ENCODE measurements at regions not wholly inside any gene's neighbourhood (a gene's known extent, or its start where the extent isn't known, plus 50 kb on each side); places are given as distances from the start of the nearest gene placed in this dataset.

GRCh38 chr3:18745472-18745871, 320.3 kb upstream of the SATB1 start:
- H4K8ac ChIP-seq (ENCODE audit: low read depth in 2 of 2, low read length in 2 of 2) = no peak overlapping the region
- H2AFZ ChIP-seq (replicated peaks; ENCODE audit: low read length, poor library complexity) = no peak overlapping the region
- TF ChIP-seq, protein P1, sequence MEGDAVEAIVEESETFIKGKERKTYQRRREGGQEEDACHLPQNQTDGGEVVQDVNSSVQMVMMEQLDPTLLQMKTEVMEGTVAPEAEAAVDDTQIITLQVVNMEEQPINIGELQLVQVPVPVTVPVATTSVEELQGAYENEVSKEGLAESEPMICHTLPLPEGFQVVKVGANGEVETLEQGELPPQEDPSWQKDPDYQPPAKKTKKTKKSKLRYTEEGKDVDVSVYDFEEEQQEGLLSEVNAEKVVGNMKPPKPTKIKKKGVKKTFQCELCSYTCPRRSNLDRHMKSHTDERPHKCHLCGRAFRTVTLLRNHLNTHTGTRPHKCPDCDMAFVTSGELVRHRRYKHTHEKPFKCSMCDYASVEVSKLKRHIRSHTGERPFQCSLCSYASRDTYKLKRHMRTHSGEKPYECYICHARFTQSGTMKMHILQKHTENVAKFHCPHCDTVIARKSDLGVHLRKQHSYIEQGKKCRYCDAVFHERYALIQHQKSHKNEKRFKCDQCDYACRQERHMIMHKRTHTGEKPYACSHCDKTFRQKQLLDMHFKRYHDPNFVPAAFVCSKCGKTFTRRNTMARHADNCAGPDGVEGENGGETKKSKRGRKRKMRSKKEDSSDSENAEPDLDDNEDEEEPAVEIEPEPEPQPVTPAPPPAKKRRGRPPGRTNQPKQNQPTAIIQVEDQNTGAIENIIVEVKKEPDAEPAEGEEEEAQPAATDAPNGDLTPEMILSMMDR (conservative IDR thresholded peaks at IDR 0.05; ENCODE audit: low read depth, low read length) = no peak
- no peak for TF ChIP-seq BHLHE40 (IDR thresholded peaks at IDR 0.05; ENCODE audit: low read depth, low read length)
- no peak for TF ChIP-seq FOS (IDR thresholded peaks at IDR 0.05; ENCODE audit: low read depth, low read length)
- no peak for TF ChIP-seq NFE2L2 (IDR thresholded peaks at IDR 0.05; ENCODE audit: low read depth, low read length)
- TF ChIP-seq CEBPB (IDR thresholded peaks at IDR 0.05; ENCODE audit: low read depth, low read length) = no peak
- TF ChIP-seq RCOR1 (IDR thresholded peaks at IDR 0.05; ENCODE audit: insufficient replicate concordance, low read length) = no peak
- no peak for TF ChIP-seq POLR2A (IDR thresholded peaks at IDR 0.05; ENCODE audit: low read depth, low read length)
- TF ChIP-seq MAFK (IDR thresholded peaks at IDR 0.05; ENCODE audit: low read depth, low read length) = no peak
- no peak overlapping the region for H2AK5ac ChIP-seq (ENCODE audit: low read depth, low read length)
- no peak overlapping the region for H2BK15ac ChIP-seq (ENCODE audit: low read depth, low read length)
- no peak overlapping the region for H4K5ac ChIP-seq (ENCODE audit: low read depth, low read length)
- no peaks in the 10 kb centered on the region for H3K79me1 ChIP-seq (ENCODE audit: low read depth in 1 of 2, low read length in 2 of 2)
- no peak overlapping the region for H2AK9ac ChIP-seq (replicated peaks; ENCODE audit: low read depth, low read length, poor library complexity)
- no peak overlapping the region for H3K4me3 ChIP-seq (ENCODE audit: insufficient read depth, low read depth, low read length)
- no peak overlapping the region for H3K23ac ChIP-seq (ENCODE audit: low read depth, low read length)
- intact Hi-C loops (cut with micrococcal nuclease) = no loop called here
- no peak overlapping the region for H3K27ac ChIP-seq (ENCODE audit: insufficient read depth, low read length)
- no peaks in the 10 kb centered on the region for H3K27me3 ChIP-seq (ENCODE audit: control insufficient read depth, insufficient read depth, low read length)
- ATAC-seq (ENCODE audit: low read depth) = no peak
- WGBS, 2 experiments (ENCODE audit: extremely low coverage in 2 of 2, insufficient read length in 1 of 2) = 47% methylated on average over 3 of the region's 6 CpGs; no CpG with 5 or more reads in 1 of the 2 experiments
- no peak overlapping the region for H3K18ac ChIP-seq (ENCODE audit: low read depth, low read length)
- dilution Hi-C loops (cut with HindIII; ENCODE audit: low sequenced_read_pairs, unreplicated experiment) = no loop called here
- no peak overlapping the region for H2BK20ac ChIP-seq (ENCODE audit: low read depth, low read length)
- no peak overlapping the region for H2BK120ac ChIP-seq (ENCODE audit: low read depth, low read length)
- H3K36me3 ChIP-seq (ENCODE audit: control insufficient read depth, insufficient read depth, low read length) = no peaks in the 10 kb centered on the region
- in situ Hi-C loops (cut with MboI; ENCODE audit: low sequenced_read_pairs) = no loop called here
- H3K9me3 ChIP-seq (ENCODE audit: control insufficient read depth, insufficient read depth, low read length) = 0 out of 2 replicates have a peak, but pooled peaks cover 3% of the 10 kb centered on the region
- H4K20me1 ChIP-seq (ENCODE audit: insufficient read depth, low read length) = no peaks in the 10 kb centered on the region
- no peak overlapping the region for H3K4ac ChIP-seq (ENCODE audit: low read depth, low read length)
- no peak overlapping the region for H3K4me2 ChIP-seq (ENCODE audit: low read depth, low read length)
- H3K9ac ChIP-seq (ENCODE audit: low read depth, low read length) = no peak overlapping the region
- DNase-seq = no peak
- no peaks in the 10 kb centered on the region for H3K4me1 ChIP-seq (ENCODE audit: control insufficient read depth, insufficient read depth, low read length)
- H3K14ac ChIP-seq (replicated peaks; ENCODE audit: low read depth, low read length) = no peak overlapping the region
- no peak overlapping the region for H2BK5ac ChIP-seq (ENCODE audit: low read depth, low read length, poor library complexity, severe bottlenecking)
- CTCF ChIA-PET = no interaction called here
- POLR2A ChIA-PET (ENCODE audit: unreplicated experiment) = no interaction called here
- H3K9me1 ChIP-seq (ENCODE audit: insufficient read depth, low read length) = no peaks in the 10 kb centered on the region
- H4K91ac ChIP-seq (ENCODE audit: insufficient read depth, low read depth, low read length) = no peak overlapping the region
- BruUV-seq (replicated peaks) = no TSS peak
- H3K56ac ChIP-seq (ENCODE audit: extremely low read depth, insufficient read depth, low read length) = no peak overlapping the region
